DMS153 treated with DMSO at 0.1 percent for 48 hours (cell line): ENCODE measurements at regions not wholly inside any gene's neighbourhood (a gene's known extent, or its start where the extent isn't known, plus 50 kb on each side); places are given as distances from the start of the nearest gene placed in this dataset.

Source experiments
- DNase-seq: peaks from one replicate; lab custom pipeline; 2025; ENCODE audit not compliant: unreplicated experiment; lab: John Stamatoyannopoulos, UW

GRCh38 chr2:228722311-228722710 lies 540.8 kb upstream of the SPHKAP start:
- DNase-seq: no peak

DNA sequence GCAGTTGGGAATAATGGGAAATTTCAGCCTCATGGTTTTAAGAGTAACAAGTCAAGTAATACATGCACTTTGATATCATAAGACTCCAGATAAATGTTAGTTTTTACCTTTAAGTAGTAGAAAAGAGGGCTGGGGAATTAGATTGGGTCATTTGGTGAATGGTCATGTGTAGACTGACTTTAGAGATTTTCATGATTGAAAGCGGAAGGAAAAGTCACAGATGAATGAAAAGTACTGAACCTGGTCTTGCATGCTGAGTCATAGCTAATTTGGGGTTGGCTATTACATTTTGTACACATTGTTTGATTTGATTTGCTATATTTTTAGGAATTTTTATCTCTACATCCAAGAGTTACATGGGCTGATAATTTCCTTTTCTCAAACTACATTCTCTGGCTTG lies 539.4 kb upstream of the SPHKAP start:
- DNase-seq: no peak

GRCh38 chr2:228709788-228710371 lies 528.4 kb upstream of the SPHKAP start:
- DNase-seq: no peak

DNA sequence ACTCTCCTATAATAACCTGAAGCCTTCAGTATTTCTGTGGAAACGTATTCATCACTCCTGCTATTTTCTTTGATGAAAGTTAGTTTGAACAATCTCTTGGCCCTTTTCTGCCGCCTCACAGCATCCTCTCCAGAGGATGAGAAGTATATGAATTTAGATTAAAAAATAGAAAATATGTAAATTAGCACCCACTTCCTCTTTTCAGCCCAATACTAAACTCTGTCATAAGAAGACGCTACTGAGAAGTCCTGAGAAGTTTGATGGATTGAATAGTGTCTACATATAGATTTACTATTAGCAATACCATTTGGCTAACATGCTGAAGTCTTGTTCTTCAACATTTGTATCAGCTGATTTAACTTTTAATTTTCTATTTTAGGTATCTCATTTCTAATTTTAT lies 526.4 kb upstream of the SPHKAP start:
- DNase-seq: no peak

DNA sequence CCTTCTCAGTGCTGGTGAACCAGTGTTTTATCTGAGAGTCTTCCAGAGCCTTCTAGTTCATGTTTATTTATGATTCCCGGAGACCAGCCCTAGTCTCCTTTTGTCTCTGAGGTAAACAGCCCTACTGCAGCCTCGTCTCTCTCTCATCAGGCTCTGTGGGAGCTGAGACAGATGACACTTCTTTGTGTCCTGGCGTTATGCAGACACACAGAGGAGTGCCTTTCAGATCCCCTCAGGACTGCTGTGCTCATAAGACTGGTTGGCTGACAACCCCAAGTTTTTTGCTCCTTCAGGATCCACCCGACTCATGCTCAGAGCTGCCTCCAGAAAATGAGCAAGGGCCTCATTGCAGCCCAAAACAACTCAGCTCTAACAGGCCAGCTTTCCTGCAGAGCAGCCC lies 523.8 kb upstream of the SPHKAP start:
- DNase-seq: no peak

DNA sequence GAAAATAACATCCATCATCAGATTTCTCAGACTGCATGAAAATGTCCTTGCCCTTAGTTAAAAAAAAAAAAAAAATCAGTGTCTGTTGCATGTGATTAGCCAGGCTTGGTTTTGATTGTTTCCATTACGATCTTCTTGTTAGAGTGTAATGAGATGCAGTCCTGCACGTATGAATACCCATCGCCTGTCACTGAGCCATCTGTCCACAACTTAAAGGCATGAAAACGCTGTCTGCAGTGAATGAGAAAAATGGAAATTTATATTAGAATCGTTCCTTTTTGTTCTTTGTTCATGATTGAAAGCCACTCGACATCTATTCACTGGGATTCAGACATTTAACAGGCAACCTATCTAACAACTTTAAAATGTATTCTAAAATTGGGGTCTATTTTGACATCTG lies 521.7 kb upstream of the SPHKAP start:
- DNase-seq: no peak

DNA sequence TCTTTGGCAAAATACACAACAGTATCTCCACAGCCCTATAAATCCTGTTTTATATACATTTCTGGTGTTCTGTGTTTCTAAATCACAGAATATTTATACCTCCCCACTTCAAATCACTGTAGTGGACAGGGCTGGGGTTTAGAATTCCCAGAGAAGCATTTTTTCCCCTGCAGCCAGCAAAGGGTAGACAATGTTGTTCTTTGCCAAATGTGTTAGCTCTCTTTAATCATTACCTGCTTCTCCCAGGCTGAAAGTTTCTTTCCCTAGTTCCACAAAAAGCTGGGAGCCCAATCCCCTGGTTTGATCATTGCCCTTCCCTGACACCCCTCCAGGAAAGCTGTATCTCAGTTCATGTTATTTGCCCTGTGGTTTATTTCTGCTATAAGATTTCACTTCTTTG lies 520.0 kb upstream of the SPHKAP start:
- DNase-seq: no peak

- no peak for DNase-seq
Observed at GRCh38 chr2:228700638-228701037, 519.2 kb upstream of the SPHKAP start.

DNA sequence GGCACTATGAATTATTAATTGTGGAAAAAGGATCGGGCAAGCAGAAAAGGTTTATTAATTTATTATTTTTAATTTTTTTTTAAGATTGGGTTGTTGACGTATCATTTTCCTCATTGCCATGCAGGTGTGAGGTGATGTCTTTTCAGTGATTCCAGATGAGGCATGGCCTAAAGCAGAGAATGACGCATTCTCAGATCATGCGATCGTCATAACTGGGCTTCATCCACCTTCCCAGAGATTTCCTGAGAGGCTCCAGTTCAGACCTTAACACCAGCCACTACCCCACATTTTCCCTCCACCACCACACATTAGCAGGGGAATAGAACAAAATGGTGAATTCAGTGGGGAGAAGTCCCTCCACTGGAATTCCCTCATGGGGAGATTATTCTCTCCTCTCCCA lies 518.4 kb upstream of the SPHKAP start:
- DNase-seq: no peak

DNA sequence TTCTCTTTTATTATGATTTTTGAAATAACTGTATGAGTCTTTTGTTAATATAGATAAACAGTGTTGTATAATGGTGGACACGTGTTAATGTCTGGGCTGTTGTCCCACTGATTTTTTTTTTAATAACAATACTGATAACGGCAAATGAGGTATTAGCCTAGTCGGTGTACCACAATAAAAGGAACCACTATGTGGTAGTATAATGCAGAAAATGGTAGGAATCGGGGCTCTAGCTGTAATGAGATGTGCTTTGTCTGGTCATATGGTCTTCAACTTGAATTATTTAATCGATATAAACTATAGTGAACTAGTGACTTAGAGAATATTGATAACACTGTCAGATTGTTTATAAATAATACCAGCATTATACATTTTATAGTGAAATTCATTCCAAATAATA lies 517.9 kb upstream of the SPHKAP start:
- no peak for DNase-seq

DNA sequence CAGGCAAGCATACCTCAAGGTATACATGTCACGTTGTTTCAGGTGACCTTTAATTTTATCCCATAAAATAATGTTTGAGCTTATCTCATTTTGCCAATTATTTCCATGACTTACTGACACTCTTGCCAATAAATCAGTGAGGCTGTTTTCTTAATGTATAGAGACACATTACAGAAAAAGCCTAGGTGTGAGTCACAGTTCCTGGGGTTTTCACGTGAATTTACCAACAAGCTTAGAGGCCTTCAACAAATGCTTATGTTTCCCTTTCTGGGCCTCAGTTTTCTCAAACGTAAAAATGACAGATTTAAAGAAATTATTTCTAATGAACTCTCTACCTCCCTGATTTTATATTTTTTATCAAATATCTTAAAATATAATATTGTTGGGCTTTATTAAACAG lies 517.5 kb upstream of the SPHKAP start:
- no peak for DNase-seq

DNA sequence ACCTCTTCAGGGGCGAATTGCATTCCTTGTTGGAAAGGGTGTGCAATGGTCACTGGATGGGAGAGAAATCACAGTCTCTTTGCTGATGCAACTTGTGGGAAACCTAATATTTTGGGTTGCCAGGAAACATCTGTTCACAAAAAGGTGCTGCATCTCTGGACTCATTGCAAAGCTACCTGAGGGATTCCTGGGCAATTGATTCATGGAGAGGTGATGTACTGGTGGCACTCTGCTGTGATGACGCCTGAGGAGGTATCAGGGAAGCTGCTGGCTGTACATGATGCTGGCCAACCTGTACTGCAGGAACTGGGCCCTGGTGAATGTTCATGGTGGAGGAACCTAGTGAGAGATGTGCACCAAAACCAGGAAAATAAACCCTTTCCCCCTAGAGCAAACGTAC lies 516.0 kb upstream of the SPHKAP start:
- DNase-seq: no peak

GRCh38 chr2:228690681-228691080 lies 509.2 kb upstream of the SPHKAP start:
- DNase-seq: no peak

DNA sequence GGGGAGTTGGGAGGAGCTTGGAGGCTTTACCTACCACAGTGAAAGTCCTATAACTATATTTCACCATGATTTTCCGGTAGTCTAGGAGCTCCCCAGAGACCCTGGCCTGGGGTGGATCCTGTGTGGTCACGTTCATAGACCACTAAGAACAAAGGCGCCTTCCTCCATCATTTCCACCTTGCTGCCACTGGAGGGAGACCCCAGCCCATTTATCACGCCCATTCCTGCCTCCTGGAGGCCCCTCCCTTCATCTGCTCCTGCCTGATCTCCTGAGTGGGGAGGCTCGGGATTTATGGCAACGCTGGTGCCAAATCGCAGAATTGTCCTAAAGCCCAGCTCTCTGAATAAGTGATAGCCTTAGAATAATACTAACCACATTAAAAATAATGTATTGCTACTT lies 507.6 kb upstream of the SPHKAP start:
- DNase-seq: no peak

DNA sequence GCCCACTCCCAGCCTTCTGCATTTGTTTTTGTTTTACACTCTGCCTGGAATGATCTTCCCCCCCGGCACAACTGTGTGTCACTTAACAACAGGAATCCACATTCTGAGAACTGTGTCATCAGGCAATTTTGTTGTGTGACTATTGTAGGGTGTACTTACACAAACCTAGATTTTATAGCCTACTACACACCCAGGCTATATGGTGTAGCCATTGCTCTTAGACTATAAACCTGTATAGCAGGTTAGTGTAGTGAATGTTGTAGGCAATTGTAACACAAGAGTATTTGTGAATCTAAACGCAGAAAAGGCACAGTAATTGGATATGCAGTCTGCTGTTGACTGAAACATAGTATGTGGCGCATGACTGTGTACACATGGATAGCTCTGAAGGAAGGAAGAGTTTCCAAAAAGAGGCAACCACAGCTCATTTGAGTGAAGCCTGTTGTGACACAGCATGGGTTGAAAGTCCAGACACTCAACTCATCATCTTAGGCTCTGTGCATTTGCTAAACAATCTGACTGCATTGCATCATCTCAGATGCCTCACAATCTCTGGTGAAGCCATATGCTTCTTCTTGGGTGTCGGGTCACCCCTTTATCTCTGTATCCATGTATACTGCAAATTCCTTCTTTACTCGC lies 506.6 kb upstream of the SPHKAP start:
- no peak for DNase-seq

DNA sequence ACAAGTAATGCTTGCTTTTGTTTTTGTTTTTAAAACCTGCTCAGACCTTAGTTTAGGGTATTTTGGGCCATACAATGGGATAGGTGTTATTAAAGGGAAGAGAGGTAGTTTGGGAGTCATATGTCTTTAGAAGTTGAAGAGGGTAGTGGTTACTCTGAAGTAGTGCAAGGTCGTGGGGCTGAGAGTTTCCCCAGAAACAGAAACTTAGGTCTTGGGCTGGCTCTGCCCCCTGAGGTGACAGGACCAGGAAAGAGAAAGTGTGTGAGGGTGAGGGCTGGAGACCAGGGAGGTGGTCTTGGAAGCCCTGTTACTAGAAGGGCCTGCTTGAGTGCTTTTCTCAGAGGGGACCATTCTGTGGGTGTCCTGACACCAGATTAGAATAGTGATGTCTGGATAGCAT lies 500.5 kb upstream of the SPHKAP start:
- no peak for DNase-seq

GRCh38 chr2:228681426-228681825 lies 499.9 kb upstream of the SPHKAP start:
- no peak for DNase-seq

GRCh38 chr2:228678110-228678509 lies 496.6 kb upstream of the SPHKAP start:
- DNase-seq: no peak

DNA sequence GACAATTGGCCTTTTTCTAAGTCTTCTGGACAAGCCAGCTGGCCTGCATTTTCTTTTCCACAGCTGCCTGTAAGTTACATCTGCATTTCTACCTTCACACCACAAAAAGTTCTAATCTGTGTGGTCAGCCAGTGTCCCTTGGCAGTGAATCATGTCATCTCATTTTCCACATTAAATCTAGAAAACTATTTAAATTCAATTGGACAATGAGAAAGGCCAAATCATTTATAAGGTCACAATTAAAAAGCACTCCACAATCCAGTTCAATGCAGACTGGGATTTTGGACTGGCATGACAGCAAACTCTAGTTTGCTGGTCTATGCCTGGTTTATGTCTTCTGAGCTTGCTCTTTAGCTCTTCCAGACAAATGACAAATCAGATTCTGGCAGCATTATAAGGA lies 494.2 kb upstream of the SPHKAP start:
- DNase-seq: no peak

GRCh38 chr2:228675091-228675490 lies 493.6 kb upstream of the SPHKAP start:
- DNase-seq: no peak

DNA sequence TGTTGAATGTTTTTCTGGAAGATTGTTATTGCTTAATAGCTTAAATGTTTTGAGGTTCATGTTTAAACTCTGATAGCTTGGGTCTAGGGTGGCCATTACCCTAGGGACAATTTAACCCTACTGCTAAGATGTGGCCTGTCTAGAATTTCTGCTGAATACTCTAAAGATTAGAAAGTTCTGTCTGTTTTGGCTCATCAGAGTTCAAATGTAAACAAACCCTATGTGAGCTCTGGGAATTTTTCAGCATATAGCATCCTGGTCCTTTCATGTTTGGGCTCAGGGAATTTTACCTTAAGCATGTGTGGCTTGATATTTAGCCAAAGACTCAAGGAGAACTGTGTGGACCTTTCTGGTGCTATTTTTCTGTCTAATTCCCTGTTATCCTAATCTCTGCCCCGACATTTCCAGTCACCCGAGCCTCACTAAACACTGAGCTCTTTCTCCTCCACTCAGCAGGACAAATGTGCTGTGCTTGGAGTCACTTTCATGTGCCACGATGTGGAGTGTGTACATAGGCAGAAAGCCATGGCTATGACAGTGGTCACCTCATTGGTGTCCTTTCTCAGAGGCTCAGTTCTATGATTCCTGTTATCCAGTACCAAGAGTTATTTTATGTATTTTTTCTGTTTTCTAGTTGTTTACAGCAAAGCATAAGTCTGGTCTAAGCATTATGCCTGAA lies 492.5 kb upstream of the SPHKAP start:
- no peak for DNase-seq

DNA sequence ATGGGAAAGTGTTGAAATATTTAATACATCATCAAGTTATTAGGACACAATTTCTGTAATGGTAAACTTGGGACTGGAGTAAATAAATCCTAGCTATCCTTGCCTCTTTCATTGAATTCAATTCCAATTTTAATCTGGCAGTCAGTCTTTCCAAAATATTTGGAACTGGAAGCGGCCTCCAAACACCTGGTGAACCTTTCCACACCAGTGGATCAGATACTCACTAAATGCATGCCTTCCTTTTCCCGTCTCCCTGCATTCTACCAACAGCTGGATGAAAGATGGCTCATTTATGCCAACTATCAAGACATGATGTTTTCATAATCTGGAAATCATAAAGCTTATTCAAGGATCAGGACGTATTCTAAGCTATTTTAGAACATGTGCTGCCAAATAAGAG lies 488.2 kb upstream of the SPHKAP start:
- DNase-seq: no peak

- no peak for DNase-seq
Observed at GRCh38 chr2:228665232-228665631, 483.7 kb upstream of the SPHKAP start.
